ENCODE measurements at regions not wholly inside any gene's neighbourhood (a gene's known extent, or its start where the extent isn't known, plus 50 kb on each side); places are given as distances from the start of the nearest gene placed in this dataset.

- H3K79me1 ChIP-seq (ENCODE audit: low read length), result no peaks in the 10 kb centered on the region
- H2AFZ ChIP-seq (ENCODE audit: insufficient read depth, low read length, poor library complexity), result no peak overlapping the region
- H3K9me3 ChIP-seq (ENCODE audit: insufficient read depth, low read depth, low read length), result no peaks in the 10 kb centered on the region
- H3K27me3 ChIP-seq (ENCODE audit: insufficient read depth, low read length), result no peaks in the 10 kb centered on the region
- H3K36me3 ChIP-seq (ENCODE audit: control insufficient read depth in 1 of 2, insufficient read depth in 2 of 2, low read length in 2 of 2), result no peaks in the 10 kb centered on the region
- H3K18ac ChIP-seq (ENCODE audit: low read length), result no peak overlapping the region
- no peaks in the 10 kb centered on the region for H3K4me1 ChIP-seq (ENCODE audit: control insufficient read depth in 1 of 2, insufficient read depth in 2 of 2, low read length in 2 of 2)
- DNase-seq, result no peak
- WGBS (ENCODE audit: extremely low coverage, insufficient coverage, insufficient read length), result no CpG with 5 or more reads among the region's 1 CpG
- no peak overlapping the region for H3K27ac ChIP-seq (ENCODE audit: low read depth, low read length)
- no peak overlapping the region for H2BK120ac ChIP-seq (ENCODE audit: insufficient read depth, low read length, poor library complexity)
- no peak overlapping the region for H2BK5ac ChIP-seq (ENCODE audit: low read depth, low read length, poor library complexity)
- H3K9ac ChIP-seq (ENCODE audit: low read length), result no peak overlapping the region
- H3K79me2 ChIP-seq (ENCODE audit: control insufficient read depth, insufficient read depth, low read length, poor library complexity), result no peaks in the 10 kb centered on the region
- no peak overlapping the region for H2BK12ac ChIP-seq (ENCODE audit: low read length)
- no peak overlapping the region for H3K4me3 ChIP-seq (ENCODE audit: low read depth, low read length)
- H3K4me2 ChIP-seq (ENCODE audit: low read length), result no peak overlapping the region
- no peak overlapping the region for H3K4ac ChIP-seq (ENCODE audit: low read depth, low read length)
- H3K14ac ChIP-seq (ENCODE audit: low read length), result no peak overlapping the region
- H4K91ac ChIP-seq (ENCODE audit: low read depth, low read length), result no peak overlapping the region
- H4K12ac ChIP-seq (ENCODE audit: low read depth, low read length), result no peak overlapping the region
- no peak overlapping the region for H2AK5ac ChIP-seq (ENCODE audit: low read length)
- no peak overlapping the region for H3K23ac ChIP-seq (ENCODE audit: low read length)
- no peak overlapping the region for H4K8ac ChIP-seq (ENCODE audit: low read depth, low read length)
Observed at GRCh38 chr3:839981-840380, 252.8 kb upstream of the CNTN6 start.

GRCh38 chr3:851098-851790, 241.6 kb upstream of the CNTN6 start:
- H3K4me3 ChIP-seq (ENCODE audit: low read depth, low read length), result no peak overlapping the region
- H4K8ac ChIP-seq (ENCODE audit: low read depth, low read length), result no peak overlapping the region
- DNase-seq, result no peak
- H2BK120ac ChIP-seq (ENCODE audit: insufficient read depth, low read length, poor library complexity), result no peak overlapping the region
- H3K79me2 ChIP-seq (ENCODE audit: control insufficient read depth, insufficient read depth, low read length, poor library complexity), result no peaks in the 10 kb centered on the region
- H4K91ac ChIP-seq (ENCODE audit: low read depth, low read length), result no peak overlapping the region
- H3K18ac ChIP-seq (ENCODE audit: low read length), result no peak overlapping the region
- no peak overlapping the region for H3K9ac ChIP-seq (ENCODE audit: low read length)
- H2BK5ac ChIP-seq (ENCODE audit: low read depth, low read length, poor library complexity), result no peak overlapping the region
- no peaks in the 10 kb centered on the region for H3K27me3 ChIP-seq (ENCODE audit: insufficient read depth, low read length)
- H3K36me3 ChIP-seq (ENCODE audit: control insufficient read depth in 1 of 2, insufficient read depth in 2 of 2, low read length in 2 of 2), result no peaks in the 10 kb centered on the region
- H2AFZ ChIP-seq (ENCODE audit: insufficient read depth, low read length, poor library complexity), result no peak overlapping the region
- no peak overlapping the region for H2BK12ac ChIP-seq (ENCODE audit: low read length)
- WGBS (ENCODE audit: extremely low coverage, insufficient coverage, insufficient read length), result no CpG with 5 or more reads among the region's 5 CpGs
- H3K4me2 ChIP-seq (ENCODE audit: low read length), result no peak overlapping the region
- no peak overlapping the region for H4K12ac ChIP-seq (ENCODE audit: low read depth, low read length)
- H3K9me3 ChIP-seq (ENCODE audit: insufficient read depth, low read depth, low read length), result peaks cover 2% of the 10 kb centered on the region
- H3K14ac ChIP-seq (ENCODE audit: low read length), result no peak overlapping the region
- H3K27ac ChIP-seq (ENCODE audit: low read depth, low read length), result no peak overlapping the region
- H3K4ac ChIP-seq (ENCODE audit: low read depth, low read length), result no peak overlapping the region
- no peaks in the 10 kb centered on the region for H3K79me1 ChIP-seq (ENCODE audit: low read length)
- no peak overlapping the region for H3K23ac ChIP-seq (ENCODE audit: low read length)
- H2AK5ac ChIP-seq (ENCODE audit: low read length), result no peak overlapping the region
- H3K4me1 ChIP-seq (ENCODE audit: control insufficient read depth in 1 of 2, insufficient read depth in 2 of 2, low read length in 2 of 2), result no peaks in the 10 kb centered on the region

GRCh38 chr3:852033-852432, 240.8 kb upstream of the CNTN6 start:
- no peak overlapping the region for H3K14ac ChIP-seq (ENCODE audit: low read length)
- no peak overlapping the region for H3K4ac ChIP-seq (ENCODE audit: low read depth, low read length)
- H2AK5ac ChIP-seq (ENCODE audit: low read length), result no peak overlapping the region
- H2BK12ac ChIP-seq (ENCODE audit: low read length), result no peak overlapping the region
- H3K9me3 ChIP-seq (ENCODE audit: insufficient read depth, low read depth, low read length), result peaks cover under 1% of the 10 kb centered on the region
- no peak overlapping the region for H4K8ac ChIP-seq (ENCODE audit: low read depth, low read length)
- H3K18ac ChIP-seq (ENCODE audit: low read length), result no peak overlapping the region
- H3K27me3 ChIP-seq (ENCODE audit: insufficient read depth, low read length), result no peaks in the 10 kb centered on the region
- no peaks in the 10 kb centered on the region for H3K36me3 ChIP-seq (ENCODE audit: control insufficient read depth in 1 of 2, insufficient read depth in 2 of 2, low read length in 2 of 2)
- H2AFZ ChIP-seq (ENCODE audit: insufficient read depth, low read length, poor library complexity), result no peak overlapping the region
- no peak overlapping the region for H3K4me2 ChIP-seq (ENCODE audit: low read length)
- no peak overlapping the region for H3K23ac ChIP-seq (ENCODE audit: low read length)
- WGBS (ENCODE audit: extremely low coverage, insufficient coverage, insufficient read length), result no CpG with 5 or more reads among the region's 4 CpGs
- no peak for DNase-seq
- no peak overlapping the region for H3K4me3 ChIP-seq (ENCODE audit: low read depth, low read length)
- H3K79me1 ChIP-seq (ENCODE audit: low read length), result no peaks in the 10 kb centered on the region
- no peak overlapping the region for H2BK5ac ChIP-seq (ENCODE audit: low read depth, low read length, poor library complexity)
- H3K4me1 ChIP-seq (ENCODE audit: control insufficient read depth in 1 of 2, insufficient read depth in 2 of 2, low read length in 2 of 2), result no peaks in the 10 kb centered on the region
- no peak overlapping the region for H4K12ac ChIP-seq (ENCODE audit: low read depth, low read length)
- H3K9ac ChIP-seq (ENCODE audit: low read length), result no peak overlapping the region
- no peaks in the 10 kb centered on the region for H3K79me2 ChIP-seq (ENCODE audit: control insufficient read depth, insufficient read depth, low read length, poor library complexity)
- H3K27ac ChIP-seq (ENCODE audit: low read depth, low read length), result no peak overlapping the region
- no peak overlapping the region for H2BK120ac ChIP-seq (ENCODE audit: insufficient read depth, low read length, poor library complexity)
- H4K91ac ChIP-seq (ENCODE audit: low read depth, low read length), result no peak overlapping the region

- Histone ChIP-seq H3K18ac (ENCODE audit: low read length) (no peak overlapping the region), H3K4me3 (ENCODE audit: low read depth, low read length) (no peak overlapping the region), H3K79me2 (ENCODE audit: control insufficient read depth, insufficient read depth, low read length, poor library complexity) (no peaks in the 10 kb centered on the region), H3K4me1 (ENCODE audit: control insufficient read depth in 1 of 2, insufficient read depth in 2 of 2, low read length in 2 of 2) (no peaks in the 10 kb centered on the region), H3K27ac (ENCODE audit: low read depth, low read length) (no peak overlapping the region), H3K14ac (ENCODE audit: low read length) (no peak overlapping the region), H3K9me3 (ENCODE audit: insufficient read depth, low read depth, low read length) (peaks cover 5% of the 10 kb centered on the region), H3K79me1 (ENCODE audit: low read length) (no peaks in the 10 kb centered on the region), H2BK5ac (ENCODE audit: low read depth, low read length, poor library complexity) (no peak overlapping the region), H4K8ac (ENCODE audit: low read depth, low read length) (no peak overlapping the region), H2BK12ac (ENCODE audit: low read length) (no peak overlapping the region), H3K23ac (ENCODE audit: low read length) (no peak overlapping the region), H2BK120ac (ENCODE audit: insufficient read depth, low read length, poor library complexity) (no peak overlapping the region), H4K12ac (ENCODE audit: low read depth, low read length) (no peak overlapping the region), H3K4me2 (ENCODE audit: low read length) (no peak overlapping the region), H4K91ac (ENCODE audit: low read depth, low read length) (no peak overlapping the region), H3K4ac (ENCODE audit: low read depth, low read length) (no peak overlapping the region), H2AFZ (ENCODE audit: insufficient read depth, low read length, poor library complexity) (no peak overlapping the region), H3K9ac (ENCODE audit: low read length) (no peak overlapping the region), H3K27me3 (ENCODE audit: insufficient read depth, low read length) (no peaks in the 10 kb centered on the region), H3K36me3 (ENCODE audit: control insufficient read depth in 1 of 2, insufficient read depth in 2 of 2, low read length in 2 of 2) (no peaks in the 10 kb centered on the region), H2AK5ac (ENCODE audit: low read length) (no peak overlapping the region)
- no peak for DNase-seq
- no CpG with 5 or more reads among the region's 5 CpGs for WGBS (ENCODE audit: extremely low coverage, insufficient coverage, insufficient read length)
Observed at GRCh38 chr3:853489-853888, 239.3 kb upstream of the CNTN6 start.

Measured in trophoblast cell (in vitro differentiated cells and primary cell).